HAP-1 (cell line): ENCODE measurements at regions not wholly inside any gene's neighbourhood (a gene's known extent, or its start where the extent isn't known, plus 50 kb on each side); places are given as distances from the start of the nearest gene placed in this dataset.
A peak's percentile ranks its signal among the peaks of the same experiment; 100 is the strongest.

Experiments
- DNase-seq, 2 experiments: peaks; one replicate each; pipeline ENCODE4 v3.0.0-alpha.2; 2016 to 2020; ENCODE audit warnings: low spot score in 2 of 2
- H3K27me3 ChIP-seq: fragments of 250-450 bp; sonication (Bioruptor Pico); 2 replicates; pipeline ENCODE4 v1.5.1; 2020; ENCODE audit warnings: low read depth, mild to moderate bottlenecking, moderate library complexity
- H3K36me3 ChIP-seq: fragments of 250-450 bp; sonication (Bioruptor Pico); replicated peaks from 2 replicates; pipeline ENCODE4 v1.5.1; 2020; ENCODE audit warnings: mild to moderate bottlenecking
- H3K4me1 ChIP-seq: fragments of 250-450 bp; sonication (Bioruptor Pico); 2 replicates; pipeline ENCODE4 v1.5.1; 2020; ENCODE audit warnings: mild to moderate bottlenecking
- H3K4me3 ChIP-seq: fragments of 250-450 bp; sonication (Bioruptor Pico); 2 replicates; pipeline ENCODE4 v1.5.1; 2020; ENCODE audit warnings: mild to moderate bottlenecking, moderate library complexity
- H3K9me3 ChIP-seq: fragments of 250-450 bp; sonication (Bioruptor Pico); 2 replicates; pipeline ENCODE4 v1.5.1; 2020; ENCODE audit warnings: mild to moderate bottlenecking, moderate library complexity
- in situ Hi-C: fragments of 300-500 bp; cut with MboI; formaldehyde crosslinking; loops from 3 replicates; pipeline ENCODE4 v1.14.3; 2020; ENCODE audit warnings: low sequenced_read_pairs, inconsistent platforms, mixed read lengths

DNA sequence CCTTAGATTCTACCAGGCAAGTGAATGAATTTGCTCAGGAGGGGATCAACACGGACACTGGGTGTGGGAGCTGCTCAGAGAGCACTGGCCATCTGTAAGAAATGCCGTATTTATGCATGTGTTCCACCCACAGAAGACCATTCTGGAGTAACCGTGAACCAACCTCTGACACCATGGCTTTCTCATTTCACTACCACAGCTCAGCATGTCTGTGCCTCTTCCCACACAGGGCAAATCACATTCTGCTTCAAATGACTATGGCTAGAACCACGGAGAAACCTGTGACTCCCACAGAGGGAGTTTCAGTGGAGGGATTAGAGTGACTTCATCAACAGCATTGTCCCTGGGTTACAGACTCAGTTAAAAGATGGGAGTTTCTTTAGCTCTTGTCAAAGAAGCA, 893.4 kb downstream of the XPNPEP1 start:
- Histone ChIP-seq H3K9me3 (no peaks in the 10 kb centered on the region), H3K4me1 (no peaks in the 10 kb centered on the region), H3K36me3 (no peaks in the 10 kb centered on the region), H3K4me3 (no peak overlapping the region), H3K27me3 (no peaks in the 10 kb centered on the region)
- no peak for DNase-seq
- in situ Hi-C loops = no loop called here

DNA sequence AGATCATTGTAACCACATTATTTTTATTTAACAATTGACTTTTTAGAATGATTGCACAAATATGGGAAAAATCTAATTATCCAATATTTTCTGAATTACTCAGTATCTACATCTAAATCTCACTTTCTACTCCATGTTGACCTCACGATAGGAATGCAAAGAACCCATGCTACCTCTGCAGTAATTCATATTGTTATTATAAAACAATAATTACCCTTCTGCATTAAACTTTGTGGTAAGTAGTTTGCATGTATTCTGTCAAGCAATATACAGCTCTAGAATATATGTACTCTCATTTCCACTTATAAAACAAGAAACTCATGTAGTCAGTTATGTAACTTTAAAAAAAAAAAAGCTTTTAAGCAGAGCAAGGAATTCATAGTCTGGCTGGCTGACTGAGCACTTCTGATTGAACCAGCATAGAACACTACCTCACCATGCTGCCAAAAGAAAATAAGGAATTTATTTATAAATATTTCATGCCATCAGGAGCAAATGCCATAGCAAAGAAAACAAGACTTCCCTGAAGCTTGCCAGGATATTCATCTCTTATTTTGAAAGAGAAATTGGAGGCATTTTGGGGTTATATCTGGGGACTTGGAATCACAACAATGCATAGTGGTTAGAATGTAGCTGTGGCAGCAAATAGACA, 895.7 kb downstream of the XPNPEP1 start:
- in situ Hi-C loops = no loop called here
- no peaks in the 10 kb centered on the region for H3K9me3 ChIP-seq
- no peaks in the 10 kb centered on the region for H3K36me3 ChIP-seq
- H3K4me1 ChIP-seq = no peaks in the 10 kb centered on the region
- H3K27me3 ChIP-seq = no peaks in the 10 kb centered on the region
- no peak for DNase-seq
- no peak overlapping the region for H3K4me3 ChIP-seq

DNA sequence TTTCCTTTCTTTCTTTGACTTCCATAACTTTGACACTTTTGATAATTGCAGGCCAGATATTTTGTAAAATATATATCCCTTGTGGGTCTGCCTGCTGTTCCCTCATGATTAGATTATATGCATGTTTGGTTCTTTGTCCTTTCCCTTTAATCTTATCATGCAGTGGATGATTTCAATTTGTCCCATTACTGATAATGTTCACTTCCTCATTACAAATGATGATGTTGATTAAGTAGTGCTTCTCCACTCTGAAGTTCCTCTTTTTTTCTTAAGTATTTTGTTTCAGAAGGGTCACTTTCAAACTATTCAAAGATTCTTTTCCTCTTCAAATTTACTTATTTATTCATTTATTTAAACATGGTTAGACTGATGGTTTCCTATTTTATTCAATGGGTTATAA, 898.1 kb downstream of the XPNPEP1 start:
- H3K4me3 ChIP-seq = no peak overlapping the region
- no peak for DNase-seq
- in situ Hi-C loops = no loop called here
- no peaks in the 10 kb centered on the region for H3K4me1 ChIP-seq
- no peaks in the 10 kb centered on the region for H3K9me3 ChIP-seq
- H3K36me3 ChIP-seq = no peaks in the 10 kb centered on the region
- H3K27me3 ChIP-seq = no peaks in the 10 kb centered on the region

DNA sequence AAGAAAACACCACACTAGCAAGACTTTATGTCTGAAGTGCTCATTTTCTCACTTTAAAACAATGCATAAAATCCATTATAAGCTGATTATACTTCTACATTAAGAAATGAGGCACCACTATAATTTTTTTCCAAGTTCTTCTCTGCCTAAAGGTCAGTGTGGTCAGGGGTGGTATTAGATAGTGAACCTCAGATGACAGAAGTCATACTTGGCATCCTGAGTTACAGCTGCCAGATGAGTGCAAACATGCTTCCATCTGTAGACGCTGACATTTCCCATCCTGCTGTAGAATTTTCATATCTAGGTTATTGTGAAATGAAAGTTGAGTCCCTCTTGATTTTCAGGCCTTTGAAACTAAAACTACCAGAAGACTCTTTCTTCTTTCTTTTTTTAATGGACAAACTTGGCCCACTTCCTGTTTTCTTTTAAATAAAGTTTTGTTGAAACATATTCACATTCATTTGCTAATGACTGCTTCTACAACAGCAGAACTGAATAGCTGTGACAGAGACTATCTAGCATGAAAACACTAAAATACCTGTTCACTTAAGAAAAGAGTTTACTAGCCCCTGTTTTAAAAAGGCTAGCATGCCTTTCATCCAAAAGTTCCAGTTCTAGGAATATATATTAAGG, 900.8 kb downstream of the XPNPEP1 start:
- DNase-seq = no peak
- in situ Hi-C loops = no loop called here
- no peak overlapping the region for H3K4me3 ChIP-seq

DNA sequence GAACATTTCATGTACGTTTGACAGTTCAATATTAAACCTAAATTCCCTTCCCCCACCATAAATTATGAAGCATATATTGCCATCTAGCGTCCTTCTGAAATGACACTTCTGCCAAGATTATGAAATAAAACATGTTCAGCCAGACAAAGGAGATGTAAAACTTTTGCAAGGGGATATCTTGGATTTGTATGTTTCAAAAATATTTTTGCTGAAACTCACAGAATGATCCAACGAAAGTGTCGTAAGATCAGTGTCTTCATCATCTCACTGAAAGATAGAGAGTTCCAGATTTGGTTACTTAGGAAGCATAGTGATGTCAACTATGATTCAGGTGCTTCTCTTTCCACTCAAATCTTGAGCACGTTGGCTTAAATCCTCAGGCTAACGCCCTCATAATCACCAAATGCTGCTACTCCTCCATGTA, 904.3 kb downstream of the XPNPEP1 start:
- Histone ChIP-seq H3K36me3 (no peaks in the 10 kb centered on the region), H3K27me3 (no peaks in the 10 kb centered on the region), H3K4me1 (no peaks in the 10 kb centered on the region), H3K9me3 (no peaks in the 10 kb centered on the region), H3K4me3 (no peak overlapping the region)
- DNase-seq = no peak
- in situ Hi-C loops = no loop called here

More for the DNA sequence above, 900.8 kb downstream of the XPNPEP1 start:
- Histone ChIP-seq H3K27me3 (no peaks in the 10 kb centered on the region), H3K4me1 (no peaks in the 10 kb centered on the region), H3K36me3 (no peaks in the 10 kb centered on the region), H3K9me3 (no peaks in the 10 kb centered on the region)

DNA sequence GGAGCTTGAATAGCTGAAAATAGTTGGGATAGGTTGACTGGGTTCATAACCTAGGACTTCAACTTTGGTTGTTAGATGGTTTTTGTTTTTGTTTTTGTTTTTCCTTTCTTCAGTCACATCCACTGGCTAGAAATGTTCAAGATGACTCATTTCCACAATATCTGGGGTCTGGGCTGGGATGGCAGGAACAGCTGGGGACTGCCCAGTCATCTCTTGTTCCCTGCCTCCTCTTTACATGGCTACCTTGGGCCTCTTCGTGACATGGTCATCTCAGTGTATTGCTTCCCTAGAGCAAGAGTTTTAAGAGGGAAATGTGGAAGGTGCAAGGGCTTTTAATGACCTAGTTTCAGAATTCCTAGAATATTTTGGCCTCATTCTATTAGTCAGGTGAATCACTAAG, 915.8 kb downstream of the XPNPEP1 start:
- in situ Hi-C loops = no loop called here
- H3K4me1 ChIP-seq = no peaks in the 10 kb centered on the region
- no peaks in the 10 kb centered on the region for H3K36me3 ChIP-seq
- DNase-seq = no peak
- no peaks in the 10 kb centered on the region for H3K9me3 ChIP-seq
- no peaks in the 10 kb centered on the region for H3K27me3 ChIP-seq
- H3K4me3 ChIP-seq = no peak overlapping the region

DNA sequence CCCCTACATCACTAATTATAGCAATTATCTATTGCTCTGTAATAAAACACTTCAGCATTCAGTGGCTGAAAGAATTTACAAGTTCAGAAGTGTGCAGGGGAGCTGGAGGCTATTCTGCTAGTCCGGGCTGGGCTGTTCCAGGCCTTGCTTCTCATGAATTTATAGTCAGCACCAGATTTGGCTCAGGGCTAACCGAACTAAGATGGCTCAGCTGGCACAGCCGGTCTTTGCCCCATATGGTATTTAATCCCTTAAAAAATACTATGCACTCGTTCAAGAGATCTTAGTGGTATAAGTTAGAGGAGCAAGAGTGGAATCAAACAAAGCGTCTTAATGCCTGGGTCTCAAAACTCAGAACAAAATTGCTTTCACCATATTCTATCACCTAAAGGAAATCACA, 932.9 kb downstream of the XPNPEP1 start:
- no peaks in the 10 kb centered on the region for H3K36me3 ChIP-seq
- no peak for DNase-seq
- no peaks in the 10 kb centered on the region for H3K27me3 ChIP-seq
- in situ Hi-C loops = no loop called here
- H3K4me3 ChIP-seq = no peak overlapping the region
- no peaks in the 10 kb centered on the region for H3K4me1 ChIP-seq
- H3K9me3 ChIP-seq = no peaks in the 10 kb centered on the region

DNA sequence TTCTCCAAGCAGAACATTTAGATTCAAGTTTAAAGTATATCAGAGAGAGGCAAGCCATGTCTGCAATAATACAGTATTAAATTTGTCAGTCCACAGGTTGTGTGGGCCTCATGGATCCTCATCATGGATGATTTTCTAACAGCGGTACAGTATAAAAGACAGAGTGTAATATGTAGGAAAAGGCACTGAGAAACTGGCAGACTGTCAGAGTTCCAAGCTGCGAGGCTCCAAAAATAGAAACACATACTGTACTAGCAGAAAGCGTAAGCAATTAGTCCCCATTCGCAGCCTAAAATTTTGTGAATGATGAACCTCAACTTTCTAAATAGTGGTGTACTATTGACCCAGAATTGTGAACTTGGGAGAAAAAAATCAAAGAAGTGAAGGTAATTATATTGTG, 933.3 kb downstream of the XPNPEP1 start:
- Histone ChIP-seq H3K27me3 (no peaks in the 10 kb centered on the region), H3K9me3 (no peaks in the 10 kb centered on the region), H3K4me3 (no peak overlapping the region), H3K4me1 (no peaks in the 10 kb centered on the region), H3K36me3 (no peaks in the 10 kb centered on the region)
- in situ Hi-C loops = no loop called here
- DNase-seq = no peak

DNA sequence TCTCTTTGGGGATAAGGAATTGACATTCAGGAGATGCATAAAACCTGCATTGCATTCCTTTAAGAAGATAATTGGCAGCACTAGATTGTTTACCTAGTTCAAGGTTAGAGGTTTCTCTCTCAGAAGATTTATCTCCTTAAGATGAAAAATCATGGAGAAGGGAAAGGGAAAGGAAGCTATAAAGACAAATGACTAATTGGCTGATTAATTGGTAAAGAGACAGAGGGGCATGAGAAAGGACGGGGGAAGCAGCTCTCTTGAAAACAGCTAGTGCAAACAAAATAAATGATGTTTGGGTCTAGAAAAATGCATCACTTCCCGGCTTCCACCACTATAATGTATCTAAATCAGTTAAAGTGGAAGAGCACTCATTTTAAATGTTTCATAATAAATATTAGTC, 941.2 kb downstream of the XPNPEP1 start:
- DNase-seq = no peak
- Histone ChIP-seq H3K4me1 (no peaks in the 10 kb centered on the region), H3K36me3 (no peaks in the 10 kb centered on the region), H3K9me3 (no peaks in the 10 kb centered on the region), H3K4me3 (no peak overlapping the region), H3K27me3 (no peaks in the 10 kb centered on the region)
- in situ Hi-C loops = no loop called here

DNA sequence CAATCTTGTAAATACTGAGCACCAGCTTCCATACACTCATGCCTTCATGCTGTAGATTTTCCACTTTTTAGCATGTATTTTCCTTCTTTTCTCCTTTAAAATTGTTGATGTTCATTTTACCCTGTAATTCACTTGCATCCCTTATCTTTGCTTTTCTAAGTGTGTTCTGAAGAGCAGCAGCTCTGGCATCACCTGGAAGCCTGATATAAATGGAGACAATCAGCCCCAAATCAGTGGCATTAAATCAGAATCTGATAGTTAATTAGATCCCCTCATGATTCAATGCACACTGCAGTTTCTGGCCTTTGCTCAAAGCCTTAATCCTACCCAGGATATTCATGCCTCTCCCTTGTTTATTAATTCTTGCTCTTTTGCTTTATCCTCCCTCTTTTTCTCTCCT, 942.4 kb downstream of the XPNPEP1 start:
- Histone ChIP-seq H3K9me3 (no peaks in the 10 kb centered on the region), H3K36me3 (no peaks in the 10 kb centered on the region), H3K27me3 (no peaks in the 10 kb centered on the region), H3K4me3 (no peak overlapping the region), H3K4me1 (no peaks in the 10 kb centered on the region)
- DNase-seq = no peak
- in situ Hi-C loops = no loop called here

DNA sequence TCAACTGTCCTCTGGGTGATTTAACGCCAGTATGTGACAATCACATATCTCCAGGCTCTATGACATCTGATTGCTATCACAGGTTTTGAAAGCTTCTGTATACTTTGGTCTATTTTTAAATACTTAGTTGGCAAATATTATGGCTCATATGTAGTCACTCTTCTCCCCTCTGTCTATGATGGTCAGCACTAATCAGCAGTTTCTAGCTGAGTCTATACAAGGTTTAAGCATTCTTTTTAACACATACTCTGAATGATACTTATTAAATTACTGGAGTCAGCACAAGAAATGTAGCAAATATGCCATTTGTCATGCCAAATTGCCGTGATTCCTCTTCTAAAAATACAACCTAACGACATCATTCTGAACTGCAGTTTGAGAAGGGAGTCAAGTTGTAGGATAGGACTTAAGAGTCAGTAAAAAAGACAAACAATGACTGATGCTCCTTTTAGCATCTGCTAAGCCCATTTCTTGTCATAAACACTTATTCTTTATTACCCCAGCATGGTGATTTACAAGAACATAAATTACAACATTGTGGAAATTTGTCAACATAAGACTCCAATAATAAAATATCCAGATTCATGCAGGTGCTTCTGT, 947.8 kb downstream of the XPNPEP1 start:
- Histone ChIP-seq H3K9me3 (no peaks in the 10 kb centered on the region), H3K36me3 (no peaks in the 10 kb centered on the region), H3K4me3 (no peak overlapping the region), H3K27me3 (no peaks in the 10 kb centered on the region), H3K4me1 (no peaks in the 10 kb centered on the region)
- in situ Hi-C loops = no loop called here
- DNase-seq = no peak

DNA sequence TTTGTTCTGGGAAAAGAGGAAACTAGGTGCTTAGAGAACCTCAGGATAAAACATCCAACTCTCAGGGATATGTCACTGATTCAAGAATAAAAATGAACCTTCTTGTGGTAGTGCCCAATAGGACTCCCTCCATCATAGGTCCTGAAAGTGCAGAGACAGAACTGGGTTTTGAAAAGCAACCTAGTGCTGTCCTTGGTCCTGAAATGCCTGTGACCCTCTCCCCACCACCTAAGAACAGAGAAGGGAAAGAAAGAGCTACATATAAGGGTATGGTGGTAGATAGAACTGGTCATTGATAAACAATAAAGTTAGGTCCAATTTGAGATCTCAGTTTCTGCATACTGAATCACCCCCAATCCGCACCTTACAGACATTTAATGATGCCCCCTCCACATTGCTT, 953.3 kb downstream of the XPNPEP1 start:
- in situ Hi-C loops = no loop called here
- Histone ChIP-seq H3K4me1 (no peaks in the 10 kb centered on the region), H3K27me3 (no peaks in the 10 kb centered on the region), H3K36me3 (no peaks in the 10 kb centered on the region), H3K9me3 (no peaks in the 10 kb centered on the region), H3K4me3 (no peak overlapping the region)
- DNase-seq = peak in 1 of 2 experiments; percentile 7

DNA sequence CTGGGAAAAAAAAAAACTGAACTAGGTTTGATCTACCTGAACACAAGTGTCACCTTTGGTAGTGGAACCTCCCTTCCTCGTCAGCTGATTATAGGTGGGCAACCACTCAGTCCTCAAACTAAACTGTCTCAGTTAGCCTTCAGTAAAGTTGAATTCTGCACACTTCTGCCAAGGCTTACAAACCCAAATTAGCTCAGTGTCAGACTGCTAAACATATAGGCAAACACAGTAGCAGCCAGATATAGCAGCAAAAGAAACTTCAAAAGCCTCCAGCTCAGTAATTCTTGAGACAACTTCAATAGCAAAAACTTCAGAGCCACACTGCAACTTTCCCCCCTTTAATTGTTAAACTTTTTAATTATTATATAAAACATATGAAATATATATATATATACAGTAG, 956.9 kb downstream of the XPNPEP1 start:
- H3K4me3 ChIP-seq = no peak overlapping the region
- in situ Hi-C loops = no loop called here
- no peaks in the 10 kb centered on the region for H3K27me3 ChIP-seq
- no peaks in the 10 kb centered on the region for H3K9me3 ChIP-seq
- no peaks in the 10 kb centered on the region for H3K36me3 ChIP-seq
- no peak for DNase-seq
- no peaks in the 10 kb centered on the region for H3K4me1 ChIP-seq

DNA sequence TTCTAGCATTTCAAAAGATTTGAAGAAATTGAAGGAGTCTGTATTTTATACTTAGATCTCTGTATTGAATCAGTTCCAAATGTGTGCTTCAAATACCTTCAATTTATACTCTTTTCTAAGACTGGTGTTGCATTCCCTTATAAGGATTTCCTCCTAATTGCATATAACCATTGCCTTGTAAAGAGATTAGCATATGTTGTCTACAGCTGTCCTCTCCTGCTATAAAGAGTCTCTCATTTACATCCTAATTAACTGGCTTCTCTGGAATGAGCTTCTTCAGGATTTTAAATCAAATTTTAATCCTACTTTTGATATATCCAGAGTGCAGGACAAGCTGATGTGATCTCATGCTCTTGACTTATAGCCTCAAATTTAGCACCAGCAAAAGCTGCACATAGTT, 957.3 kb downstream of the XPNPEP1 start:
- no peak overlapping the region for H3K4me3 ChIP-seq
- in situ Hi-C loops = no loop called here
- no peaks in the 10 kb centered on the region for H3K9me3 ChIP-seq
- H3K27me3 ChIP-seq = no peaks in the 10 kb centered on the region
- no peaks in the 10 kb centered on the region for H3K4me1 ChIP-seq
- H3K36me3 ChIP-seq = no peaks in the 10 kb centered on the region
- no peak for DNase-seq
